CD4-positive, alpha-beta T cell treated with Interleukin-1 beta for 1 hour (primary cell): ENCODE measurements at regions not wholly inside any gene's neighbourhood (a gene's known extent, or its start where the extent isn't known, plus 50 kb on each side); places are given as distances from the start of the nearest gene placed in this dataset.

Experiments used
- DNase-seq, 2 donors: peaks; one replicate each; pipeline ENCODE4 v3.0.0-alpha.2; 2020 to 2022

DNA sequence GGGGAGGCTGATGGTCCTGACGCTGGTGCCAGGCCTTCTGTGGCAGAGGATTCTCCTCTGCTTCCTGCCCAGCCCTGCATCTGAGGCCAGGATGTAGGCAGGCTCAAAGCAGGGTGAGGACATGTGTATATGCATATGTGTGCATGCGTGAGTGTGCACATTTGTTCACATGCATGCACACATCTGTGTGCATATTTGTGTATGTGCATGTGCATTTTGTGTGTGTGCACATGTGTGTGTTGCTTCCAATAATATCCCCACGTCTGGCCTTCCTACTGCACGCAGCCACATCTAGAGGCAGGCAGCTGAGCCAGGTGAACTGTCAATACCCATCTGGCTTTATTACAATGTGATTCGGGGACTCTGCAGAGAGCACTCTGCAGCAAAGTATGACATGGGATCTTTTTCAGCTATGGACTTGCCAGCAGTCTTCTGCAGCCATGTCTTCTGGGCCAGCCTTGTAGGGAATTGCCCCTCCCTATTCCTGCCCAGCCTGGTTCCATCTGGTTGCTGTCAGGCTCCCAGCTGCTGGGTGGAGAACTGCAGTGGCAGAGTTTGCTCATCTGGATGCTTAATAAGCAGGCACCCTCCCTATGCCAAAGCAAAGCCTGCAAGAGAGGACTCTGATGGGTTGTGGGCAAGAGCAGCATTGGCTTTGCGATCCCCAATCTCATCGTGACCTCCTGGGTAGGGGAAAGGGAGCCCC lies 140.7 kb downstream of the PFKFB3 start:
- no peak for DNase-seq

- no peak for DNase-seq
These were observed 142.7 kb downstream of the PFKFB3 start for GRCh38 chr10:6345404-6345803.

GRCh38 chr10:6346631-6347030 lies 143.9 kb downstream of the PFKFB3 start:
- DNase-seq: no peak

GRCh38 chr10:6347391-6347951 lies 144.7 kb downstream of the PFKFB3 start:
- peak; percentile 52 to 59 for DNase-seq

- peak; percentile 79 to 90 for DNase-seq
These were observed 145.6 kb downstream of the PFKFB3 start for GRCh38 chr10:6348096-6348874.

DNA sequence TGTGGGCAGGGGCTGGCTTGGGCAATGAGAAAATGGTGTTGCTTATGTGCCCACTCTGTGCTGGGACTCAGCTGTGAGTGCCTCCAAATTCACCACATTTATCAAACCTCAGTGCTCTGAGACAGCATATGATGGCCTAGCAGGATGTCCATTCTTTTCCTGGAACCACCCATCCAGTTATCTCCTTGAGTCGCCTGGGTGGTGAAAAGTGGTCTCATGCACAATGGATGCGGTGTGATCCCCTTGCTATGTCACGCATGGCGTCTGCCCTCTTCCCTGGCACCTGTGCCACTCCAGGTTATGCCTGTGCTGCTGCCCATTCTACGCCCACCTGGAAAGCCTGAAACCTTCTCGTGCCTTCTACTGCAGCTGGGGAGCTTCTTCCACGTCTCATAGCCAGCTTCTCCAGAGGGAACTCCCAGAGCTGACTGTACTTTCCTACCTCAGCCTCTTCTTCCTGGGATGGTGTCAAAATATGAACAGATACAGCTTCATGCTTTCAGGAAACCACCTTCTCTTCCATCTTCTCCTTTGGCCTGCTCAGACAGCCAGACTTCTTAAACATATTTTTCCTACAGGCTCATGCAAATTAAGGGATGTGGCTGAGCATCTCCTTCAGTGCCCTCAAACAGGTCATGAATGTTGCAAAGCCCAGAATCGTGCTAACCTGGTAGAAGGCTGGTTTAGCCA lies 147.3 kb downstream of the PFKFB3 start:
- no peak for DNase-seq

- DNase-seq: no peak
These were observed 147.9 kb downstream of the PFKFB3 start for GRCh38 chr10:6350609-6351008.

- no peak for DNase-seq
These were observed 148.8 kb downstream of the PFKFB3 start for GRCh38 chr10:6351495-6351894.

- DNase-seq: no peak
These were observed 150.8 kb downstream of the PFKFB3 start for GRCh38 chr10:6353526-6353925.

DNA sequence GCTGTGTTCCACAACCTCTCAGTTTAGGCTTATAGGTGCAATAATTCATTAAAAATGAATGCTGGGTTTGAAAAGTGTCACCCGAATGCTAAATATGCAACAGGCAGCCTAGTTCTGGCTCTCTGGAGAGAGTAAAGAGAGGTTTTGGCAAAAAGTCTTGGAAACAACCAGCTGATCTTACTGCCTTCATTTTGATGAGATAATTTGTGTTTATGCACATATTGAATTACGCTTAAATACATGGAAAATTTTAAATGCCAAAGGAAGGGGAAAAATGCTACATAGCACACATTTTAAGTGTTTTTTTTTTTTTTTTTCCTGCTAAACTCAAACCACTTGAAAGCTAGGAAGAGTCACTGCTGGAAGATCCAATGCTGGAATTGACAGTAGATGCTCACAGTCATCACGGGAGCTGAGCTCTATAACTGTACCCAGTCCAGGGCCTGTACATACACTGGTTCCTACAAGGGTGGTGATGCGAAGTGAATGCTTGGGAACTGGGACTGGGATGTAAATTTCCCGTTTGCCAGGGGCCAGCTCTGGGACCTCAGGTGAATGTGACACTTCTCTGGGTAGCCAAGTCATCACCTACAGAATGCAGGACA lies 151.5 kb downstream of the PFKFB3 start:
- DNase-seq: no peak

DNA sequence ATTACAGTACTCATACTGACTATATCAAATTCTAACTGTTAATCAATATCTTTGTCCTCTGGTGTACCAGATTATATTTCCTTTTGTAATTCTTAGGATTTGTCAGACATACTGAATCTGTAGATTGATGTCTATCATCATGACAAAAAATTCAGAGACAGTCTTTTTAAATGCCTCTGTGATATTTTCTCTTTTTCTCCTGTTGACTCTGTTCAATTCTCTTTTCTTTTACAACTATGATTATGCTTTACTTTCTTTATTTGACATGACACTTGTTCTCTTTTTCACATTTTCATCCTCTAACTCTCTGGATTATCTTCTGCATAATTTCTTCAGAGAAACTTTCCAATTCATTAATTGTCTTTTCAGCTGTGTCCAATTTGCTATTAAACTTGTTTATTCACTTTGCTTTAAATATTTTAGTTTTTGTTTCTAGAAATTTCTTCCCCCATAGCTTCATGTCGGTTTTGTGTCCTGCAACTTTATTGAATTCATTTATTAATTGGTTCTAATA lies 153.6 kb downstream of the PFKFB3 start:
- DNase-seq: no peak

DNA sequence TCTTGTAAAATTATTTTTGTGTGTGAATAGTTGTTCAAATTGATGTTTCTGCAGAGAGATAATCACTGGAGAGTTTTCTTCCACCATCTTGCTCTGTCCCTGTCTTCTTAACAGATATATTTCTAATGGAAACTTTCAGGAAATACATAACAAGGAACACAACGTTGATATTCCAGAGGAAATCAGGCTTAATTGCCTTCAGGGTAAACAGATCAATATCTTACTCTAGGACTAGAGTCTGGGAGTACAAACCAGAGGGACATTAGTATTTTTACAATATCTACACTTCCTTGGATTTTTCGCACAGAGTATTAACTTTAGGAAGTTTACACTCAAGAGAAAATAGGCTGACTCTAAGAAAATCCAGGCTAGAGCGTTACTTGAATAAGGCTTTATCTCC lies 159.1 kb downstream of the PFKFB3 start:
- DNase-seq: no peak

GRCh38 chr10:6362879-6363278 lies 160.1 kb downstream of the PFKFB3 start:
- DNase-seq: no peak

GRCh38 chr10:6363511-6363910 lies 160.8 kb downstream of the PFKFB3 start:
- DNase-seq: no peak

- DNase-seq: no peak
These were observed 161.6 kb downstream of the PFKFB3 start for GRCh38 chr10:6364283-6364682.

DNA sequence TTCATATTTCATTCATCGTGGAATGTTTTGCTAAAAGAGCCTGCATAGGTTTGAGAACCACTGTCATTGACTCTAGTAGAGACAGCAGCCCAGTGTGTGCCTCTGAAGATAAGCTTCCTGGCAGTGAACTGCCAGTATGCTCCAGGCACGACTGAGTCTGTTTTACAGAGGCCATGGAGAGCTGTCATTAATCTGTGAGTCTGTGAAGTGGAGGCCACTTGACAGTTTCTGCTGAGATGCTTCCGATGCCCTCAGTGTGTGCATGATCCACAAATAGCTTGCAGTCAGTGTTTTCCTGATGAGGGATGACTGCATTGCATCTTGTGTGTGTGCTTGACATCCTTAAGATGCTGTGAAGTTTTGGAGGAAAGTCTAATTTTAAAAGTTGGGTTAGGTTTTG lies 162.2 kb downstream of the PFKFB3 start:
- DNase-seq: no peak

DNA sequence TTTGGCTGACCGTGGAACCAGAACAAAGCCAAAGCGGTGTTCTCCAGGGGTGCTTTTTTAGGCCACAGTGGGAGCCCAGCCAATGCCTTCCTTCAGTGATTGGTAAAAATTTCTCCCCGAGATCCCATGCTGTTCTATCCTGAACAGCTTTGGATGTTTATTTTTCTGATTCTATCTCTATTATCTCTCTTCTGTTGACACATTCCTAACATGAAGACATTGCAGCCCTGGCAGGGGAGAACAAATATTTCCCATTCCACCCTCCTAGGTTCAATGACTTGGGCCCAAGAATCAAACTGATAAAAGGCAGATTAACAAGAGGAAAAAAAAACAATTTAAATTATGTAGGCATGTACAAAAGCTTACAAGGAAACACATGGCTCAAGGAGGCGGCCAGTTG lies 162.7 kb downstream of the PFKFB3 start:
- DNase-seq: no peak
